Islet precursor cell (in vitro differentiated cells): ENCODE measurements at regions not wholly inside any gene's neighbourhood (a gene's known extent, or its start where the extent isn't known, plus 50 kb on each side); places are given as distances from the start of the nearest gene placed in this dataset.
"Not testable (repeated sequence)": the region's sequence is repeated elsewhere in the genome, so short reads cannot be mapped to it uniquely, and the experiment has no call there.

Experiments
- DNase-seq: peaks from one replicate; pipeline ENCODE4 v3.0.0-alpha.2; 2018

GRCh38 chr1:99062192-99062591 is 57.5 kb upstream of the PLPPR5 start:
- no peak for DNase-seq

- no peak for DNase-seq
Measured at GRCh38 chr1:99069146-99069545, 64.5 kb upstream of the PLPPR5 start.

GRCh38 chr1:99078529-99078928 is 73.9 kb upstream of the PLPPR5 start:
- DNase-seq: not testable (repeated sequence)

GRCh38 chr1:99082366-99082765 is 77.7 kb upstream of the PLPPR5 start:
- DNase-seq: no peak

GRCh38 chr1:99083338-99083737 is 78.7 kb upstream of the PLPPR5 start:
- no peak for DNase-seq

GRCh38 chr1:99084562-99084961 is 79.9 kb upstream of the PLPPR5 start:
- DNase-seq: no peak

- no peak for DNase-seq
Measured at GRCh38 chr1:99086057-99086456, 81.4 kb upstream of the PLPPR5 start.

GRCh38 chr1:99098589-99098988 is 93.9 kb upstream of the PLPPR5 start:
- DNase-seq: no peak

GRCh38 chr1:99106274-99106673 is 101.6 kb upstream of the PLPPR5 start:
- no peak for DNase-seq

GRCh38 chr1:99107680-99108079 is 103.0 kb upstream of the PLPPR5 start:
- DNase-seq: no peak

- no peak for DNase-seq
Measured at GRCh38 chr1:99110140-99111041, 105.7 kb upstream of the PLPPR5 start.

- no peak for DNase-seq
Measured at GRCh38 chr1:99115231-99115630, 110.6 kb upstream of the PLPPR5 start.

- no peak for DNase-seq
Measured at GRCh38 chr1:99119188-99119587, 114.5 kb upstream of the PLPPR5 start.

- DNase-seq: peak; percentile 69
Measured at GRCh38 chr1:99122039-99122438, 117.4 kb upstream of the PLPPR5 start.

GRCh38 chr1:99123936-99124335 is 119.3 kb upstream of the PLPPR5 start:
- DNase-seq: no peak

- DNase-seq: no peak
Measured at GRCh38 chr1:99131546-99131945, 126.9 kb upstream of the PLPPR5 start.

GRCh38 chr1:99133756-99134500 is 129.3 kb upstream of the PLPPR5 start:
- no peak for DNase-seq

GRCh38 chr1:99137554-99138206 is 126.6 kb upstream of the PLPPR4 start:
- no peak for DNase-seq

GRCh38 chr1:99139876-99140275 is 124.4 kb upstream of the PLPPR4 start:
- DNase-seq: no peak

- no peak for DNase-seq
Measured at GRCh38 chr1:99146129-99146848, 118.0 kb upstream of the PLPPR4 start.

GRCh38 chr1:99149952-99150351 is 114.3 kb upstream of the PLPPR4 start:
- no peak for DNase-seq

GRCh38 chr1:99152132-99152531 is 112.2 kb upstream of the PLPPR4 start:
- DNase-seq: no peak

- DNase-seq: no peak
Measured at GRCh38 chr1:99163671-99164070, 100.6 kb upstream of the PLPPR4 start.
